ENCODE measurements at regions not wholly inside any gene's neighbourhood (a gene's known extent, or its start where the extent isn't known, plus 50 kb on each side); places are given as distances from the start of the nearest gene placed in this dataset.
A peak's percentile ranks its signal among the peaks of the same experiment; 100 is the strongest.

DNA sequence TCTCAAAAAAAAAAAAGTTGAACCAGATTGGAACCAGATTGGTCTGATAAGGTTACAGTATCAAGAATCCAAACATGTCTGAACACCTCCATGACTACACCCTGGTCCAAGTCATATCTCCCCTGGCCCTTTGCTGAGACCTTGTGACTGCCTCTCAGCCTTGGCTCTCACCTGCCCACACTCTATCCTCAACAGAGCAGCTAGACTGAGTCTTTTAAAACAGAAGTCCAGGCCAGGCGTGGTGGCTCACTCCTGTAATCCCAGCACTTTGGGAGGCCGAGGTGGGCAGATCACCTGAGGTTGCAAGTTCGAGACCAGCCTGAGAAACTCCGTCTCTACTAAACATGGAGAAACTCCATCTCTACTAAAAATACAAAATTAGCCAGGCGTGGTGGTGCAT, 91.7 kb downstream of the AIPL1 start:
- Histone ChIP-seq H3K27ac (no peak overlapping the region), H3K27me3 (peaks cover 12% of the 10 kb centered on the region), H3K9me3 (no peaks in the 10 kb centered on the region), H3K4me3 (no peak overlapping the region), H3K4me1 (no peaks in the 10 kb centered on the region), H3K36me3 (no peaks in the 10 kb centered on the region)
- TF ChIP-seq POLR2A (IDR thresholded peaks at IDR 0.05) (no peak), POLR2AphosphoS5 (IDR thresholded peaks at IDR 0.05) (no peak), EP300 (IDR thresholded peaks at IDR 0.05) (no peak)
- TF ChIP-seq, protein P1, sequence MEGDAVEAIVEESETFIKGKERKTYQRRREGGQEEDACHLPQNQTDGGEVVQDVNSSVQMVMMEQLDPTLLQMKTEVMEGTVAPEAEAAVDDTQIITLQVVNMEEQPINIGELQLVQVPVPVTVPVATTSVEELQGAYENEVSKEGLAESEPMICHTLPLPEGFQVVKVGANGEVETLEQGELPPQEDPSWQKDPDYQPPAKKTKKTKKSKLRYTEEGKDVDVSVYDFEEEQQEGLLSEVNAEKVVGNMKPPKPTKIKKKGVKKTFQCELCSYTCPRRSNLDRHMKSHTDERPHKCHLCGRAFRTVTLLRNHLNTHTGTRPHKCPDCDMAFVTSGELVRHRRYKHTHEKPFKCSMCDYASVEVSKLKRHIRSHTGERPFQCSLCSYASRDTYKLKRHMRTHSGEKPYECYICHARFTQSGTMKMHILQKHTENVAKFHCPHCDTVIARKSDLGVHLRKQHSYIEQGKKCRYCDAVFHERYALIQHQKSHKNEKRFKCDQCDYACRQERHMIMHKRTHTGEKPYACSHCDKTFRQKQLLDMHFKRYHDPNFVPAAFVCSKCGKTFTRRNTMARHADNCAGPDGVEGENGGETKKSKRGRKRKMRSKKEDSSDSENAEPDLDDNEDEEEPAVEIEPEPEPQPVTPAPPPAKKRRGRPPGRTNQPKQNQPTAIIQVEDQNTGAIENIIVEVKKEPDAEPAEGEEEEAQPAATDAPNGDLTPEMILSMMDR (IDR thresholded peaks at IDR 0.05) = no peak
- 82% methylated on average over 5 of the region's 5 CpGs for WGBS
- DNase-seq (ENCODE audit: low spot score in 2 of 2) = peak in 1 of 2 donors; percentile 12

DNA sequence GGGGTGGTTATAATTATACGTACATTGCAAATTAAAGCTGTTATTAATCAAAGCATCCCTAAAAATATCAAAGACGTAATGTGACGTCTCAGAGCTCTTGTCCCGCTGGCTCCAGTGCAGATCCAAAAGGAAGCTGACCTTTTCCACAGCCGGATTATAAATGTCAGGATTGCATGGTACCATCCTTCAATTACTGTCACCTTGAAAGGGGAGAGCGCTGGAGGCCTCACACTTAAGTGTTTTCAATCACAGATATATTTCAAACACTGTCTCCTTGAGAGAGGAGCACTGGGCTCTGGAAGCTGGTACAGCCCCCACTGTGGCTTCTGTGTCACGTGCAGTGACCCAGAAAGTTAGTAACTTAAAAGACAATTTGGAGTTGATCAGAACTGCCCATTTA, 94.2 kb downstream of the AIPL1 start:
- WGBS = 55% methylated on average over 7 of the region's 7 CpGs
- Histone ChIP-seq H3K36me3 (no peaks in the 10 kb centered on the region), H3K27me3 (peaks cover 8% of the 10 kb centered on the region), H3K9me3 (no peaks in the 10 kb centered on the region), H3K4me3 (no peak overlapping the region), H3K27ac (no peak overlapping the region), H3K4me1 (no peaks in the 10 kb centered on the region)
- DNase-seq (ENCODE audit: low spot score in 2 of 2) = peak; percentile 1 to 44
- TF ChIP-seq POLR2A (IDR thresholded peaks at IDR 0.05) (no peak), EP300 (IDR thresholded peaks at IDR 0.05) (no peak), POLR2AphosphoS5 (IDR thresholded peaks at IDR 0.05) (no peak)
- TF ChIP-seq, protein P1 (IDR thresholded peaks at IDR 0.05) = no peak

DNA sequence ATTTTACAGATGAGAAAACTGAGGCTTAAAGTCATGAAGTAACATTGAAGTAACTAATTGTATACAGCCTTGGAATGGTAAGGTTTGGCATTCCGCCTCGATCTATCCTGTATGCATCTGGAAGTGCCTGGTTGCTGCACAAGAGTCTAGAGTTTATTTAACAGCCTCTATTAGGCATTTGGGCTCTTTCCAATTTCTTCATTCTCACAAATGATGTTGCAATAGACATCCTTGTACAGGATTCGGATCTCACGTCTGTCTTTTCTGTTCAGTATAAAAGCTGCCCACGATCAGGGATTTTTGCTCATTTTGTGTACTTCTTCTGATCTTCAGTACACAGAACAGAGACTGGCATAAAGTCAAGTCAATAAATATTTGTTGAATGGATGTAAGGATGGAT, 100.5 kb downstream of the AIPL1 start:
- TF ChIP-seq EP300 (IDR thresholded peaks at IDR 0.05) (no peak), POLR2A (IDR thresholded peaks at IDR 0.05) (no peak), POLR2AphosphoS5 (IDR thresholded peaks at IDR 0.05) (no peak)
- TF ChIP-seq, protein P1 (IDR thresholded peaks at IDR 0.05) = no peak
- WGBS = 64% methylated on average over 5 of the region's 5 CpGs
- Histone ChIP-seq H3K27ac (no peak overlapping the region), H3K9me3 (no peaks in the 10 kb centered on the region), H3K36me3 (no peaks in the 10 kb centered on the region), H3K4me1 (no peaks in the 10 kb centered on the region), H3K4me3 (no peak overlapping the region), H3K27me3 (peaks cover 12% of the 10 kb centered on the region)
- DNase-seq (ENCODE audit: low spot score in 2 of 2) = peak in 1 of 2 donors; percentile 15

DNA sequence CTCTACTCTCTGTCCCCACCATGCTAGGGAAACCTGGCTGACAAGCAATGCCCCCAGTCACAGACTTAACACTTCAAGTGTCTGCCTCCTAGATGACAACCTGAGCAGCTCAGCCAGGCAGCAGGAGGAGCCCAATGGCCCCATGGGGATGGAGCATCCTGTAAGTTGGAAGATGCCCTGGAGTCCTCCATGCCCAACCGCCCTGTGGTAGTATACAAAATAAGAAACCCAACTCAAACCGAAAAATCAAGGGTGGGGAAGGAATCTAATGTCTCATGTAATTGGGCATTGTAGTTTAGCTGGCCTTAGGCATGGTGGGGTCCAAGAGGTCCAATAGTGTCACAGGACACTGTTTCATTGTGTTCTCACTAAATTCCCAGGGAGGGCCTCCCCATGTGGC, 104.0 kb downstream of the AIPL1 start:
- Histone ChIP-seq H3K27me3 (peaks cover 10% of the 10 kb centered on the region), H3K9me3 (no peaks in the 10 kb centered on the region), H3K4me3 (no peak overlapping the region), H3K27ac (no peak overlapping the region), H3K4me1 (no peaks in the 10 kb centered on the region), H3K36me3 (no peaks in the 10 kb centered on the region)
- peak in 1 of 2 donors; percentile 57 for DNase-seq (ENCODE audit: low spot score in 2 of 2)
- 88% methylated on average over 2 of the region's 2 CpGs for WGBS
- TF ChIP-seq, protein P1 (IDR thresholded peaks at IDR 0.05) = no peak
- no peak for TF ChIP-seq EP300 (IDR thresholded peaks at IDR 0.05)
- no peak for TF ChIP-seq POLR2A (IDR thresholded peaks at IDR 0.05)
- TF ChIP-seq POLR2AphosphoS5 (IDR thresholded peaks at IDR 0.05) = no peak

DNA sequence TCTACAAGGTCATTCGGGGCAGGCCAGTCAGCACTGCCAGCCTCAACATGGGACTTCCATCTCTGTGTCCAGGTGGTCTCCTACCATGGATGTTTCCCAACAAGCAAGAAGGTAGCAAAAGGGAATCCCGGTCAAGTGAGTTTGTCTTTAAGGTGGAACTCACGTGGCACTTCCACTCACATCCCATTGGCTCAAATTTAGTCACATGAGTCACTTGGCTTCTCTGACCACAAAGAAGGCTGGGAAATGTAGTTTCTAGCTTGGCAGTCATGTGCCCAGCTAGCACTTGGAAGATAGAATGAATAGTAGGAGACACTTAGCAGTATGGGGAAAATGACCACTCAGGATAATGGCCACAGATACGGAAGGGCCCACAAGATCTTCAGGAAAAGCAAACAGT, 106.6 kb downstream of the AIPL1 start:
- no peak for DNase-seq (ENCODE audit: low spot score in 2 of 2)
- WGBS = 83% methylated on average over 4 of the region's 4 CpGs
- H3K9me3 ChIP-seq = no peaks in the 10 kb centered on the region
- no peak overlapping the region for H3K4me3 ChIP-seq
- no peaks in the 10 kb centered on the region for H3K4me1 ChIP-seq
- H3K27me3 ChIP-seq = peaks cover 10% of the 10 kb centered on the region
- H3K27ac ChIP-seq = no peak overlapping the region
- H3K36me3 ChIP-seq = no peaks in the 10 kb centered on the region
- TF ChIP-seq POLR2A (IDR thresholded peaks at IDR 0.05) = no peak

DNA sequence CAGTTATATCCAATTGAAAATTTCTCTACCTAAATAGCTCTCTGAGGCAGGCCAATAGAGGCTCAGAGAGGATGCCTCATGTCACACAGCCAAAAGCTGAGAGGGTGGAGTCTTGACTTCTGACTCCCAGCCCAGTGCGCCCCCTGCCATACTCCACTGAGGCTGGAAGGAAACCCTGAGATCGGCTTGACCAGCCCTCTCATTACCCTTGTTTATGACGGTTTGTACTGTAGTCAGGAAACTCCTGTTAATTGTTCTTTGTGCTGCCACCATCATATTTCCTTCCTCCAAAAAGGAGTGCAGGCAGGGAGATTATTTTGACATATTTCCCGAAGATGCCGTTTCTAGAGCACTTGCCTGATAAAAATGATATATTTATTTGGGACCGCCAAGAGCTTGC, 107.9 kb downstream of the AIPL1 start:
- no peaks in the 10 kb centered on the region for H3K36me3 ChIP-seq
- no peak overlapping the region for H3K27ac ChIP-seq
- H3K4me1 ChIP-seq = no peaks in the 10 kb centered on the region
- WGBS = 23% methylated on average over 6 of the region's 6 CpGs
- peaks cover 10% of the 10 kb centered on the region for H3K27me3 ChIP-seq
- no peaks in the 10 kb centered on the region for H3K9me3 ChIP-seq
- H3K4me3 ChIP-seq = no peak overlapping the region
- DNase-seq (ENCODE audit: low spot score in 2 of 2) = no peak
- no peak for TF ChIP-seq EP300 (IDR thresholded peaks at IDR 0.05)
- TF ChIP-seq POLR2A (IDR thresholded peaks at IDR 0.05) = no peak
- TF ChIP-seq POLR2AphosphoS5 (IDR thresholded peaks at IDR 0.05) = no peak
- TF ChIP-seq, protein P1 (IDR thresholded peaks at IDR 0.05) = no peak

All from suprapubic skin (tissue), 4 donors.